H1 (cell line): ENCODE measurements at regions not wholly inside any gene's neighbourhood (a gene's known extent, or its start where the extent isn't known, plus 50 kb on each side); places are given as distances from the start of the nearest gene placed in this dataset.

Experiments
- HDAC2 ChIP-seq, 2 experiments: fragments of 300-600 bp in 1 of 2; sonication (generic) in 1 of 2; IDR thresholded peaks; 2 replicates each; pipeline ENCODE4 v1.6.1; 2011 to 2012; ENCODE audit warnings: low read depth in 2 of 2, low read length in 2 of 2, mild to moderate bottlenecking in 2 of 2, moderate library complexity in 2 of 2, borderline replicate concordance in 1 of 2, inconsistent platforms in 1 of 2
- USF2 ChIP-seq: IDR thresholded peaks from 2 replicates; pipeline ENCODE4 v1.6.1; 2011; ENCODE audit warnings: low read length, improper control_type of control experiment

- TF ChIP-seq USF2 (no peak), HDAC2 (IDR thresholded peaks at IDR 0.05; ENCODE audit: borderline replicate concordance in 1 of 2, low read depth in 2 of 2, low read length in 2 of 2) (no peak)
Measured at GRCh38 chr1:189986516-189986915, 491.1 kb downstream of the BRINP3 start (continued).
